HEK293 (cell line): ENCODE measurements at regions not wholly inside any gene's neighbourhood (a gene's known extent, or its start where the extent isn't known, plus 50 kb on each side); places are given as distances from the start of the nearest gene placed in this dataset.

Experiments used
- CTCF ChIA-PET: fragments of 350-600 bp; formaldehyde crosslinking; extraction: SDS; loops from one replicate; lab custom pipeline; 2021; ENCODE audit warnings: antibody characterized with exemption; lab: Yijun Ruan, JAX
- POLR2A ChIA-PET: fragments of 300-600 bp; formaldehyde crosslinking; extraction: SDS; loops from one replicate; lab custom pipeline; 2020; ENCODE audit warnings: antibody characterized with exemption, inconsistent platforms; lab: Yijun Ruan, JAX
- H3K27ac ChIP-seq: fragments of 200-500 bp; sonication (Bioruptor generic); 2 replicates; pipeline ENCODE4 v1.5.1; 2014; ENCODE audit warnings: low read depth, low read length, control low read depth, inconsistent platforms; ENCODE audit errors: extremely low read depth
- H3K36me3 ChIP-seq, 2 experiments: fragments of 200-500 bp in 1 of 2; sonication (Bioruptor generic) in 1 of 2; 1 replicate in 1 of 2; 2 replicates in 1 of 2; pipeline ENCODE4 v1.5.1; 2014 to 2017; ENCODE audit warnings: inconsistent platforms in 2 of 2, low read length in 2 of 2; ENCODE audit not compliant: control insufficient read depth in 2 of 2, insufficient read depth in 1 of 2
- H3K4me1 ChIP-seq: fragments of 200-500 bp; sonication (Bioruptor generic); 2 replicates; pipeline ENCODE4 v1.5.1; 2014; ENCODE audit warnings: mild to moderate bottlenecking, low read length, inconsistent platforms; ENCODE audit not compliant: control insufficient read depth, insufficient read depth
- H3K4me3 ChIP-seq: 2 replicates; pipeline ENCODE4 v1.5.1; 2011; ENCODE audit warnings: low read depth, mild to moderate bottlenecking, control low read depth, low read length, moderate library complexity
- H3K9me3 ChIP-seq: fragments of 200-500 bp; sonication (Bioruptor generic); 2 replicates; pipeline ENCODE4 v1.5.1; 2014; ENCODE audit warnings: low read depth, low read length, inconsistent platforms; ENCODE audit not compliant: control insufficient read depth, insufficient read depth
- HIC1 ChIP-seq: fragments of 450-650 bp; formaldehyde crosslinking; IDR thresholded peaks from 2 replicates; pipeline ENCODE4 v1.5.1; 2016; ENCODE audit warnings: missing biosample characterization, missing genetic modification characterization
- KLF9 ChIP-seq: fragments of 450-650 bp; formaldehyde crosslinking; IDR thresholded peaks from 2 replicates; pipeline ENCODE4 v1.5.1; 2016; ENCODE audit warnings: missing biosample characterization, missing genetic modification characterization, low read depth
- SCRT1 ChIP-seq: fragments of 450-650 bp; formaldehyde crosslinking; IDR thresholded peaks from 2 replicates; pipeline ENCODE4 v1.5.1; 2016; ENCODE audit warnings: missing biosample characterization, missing genetic modification characterization, borderline replicate concordance
- ZBTB10 ChIP-seq: fragments of 450-650 bp; formaldehyde crosslinking; IDR thresholded peaks from 2 replicates; pipeline ENCODE4 v1.5.1; 2016; ENCODE audit warnings: missing biosample characterization, missing genetic modification characterization
- ZBTB20 ChIP-seq: fragments of 450-650 bp; formaldehyde crosslinking; IDR thresholded peaks from 2 replicates; pipeline ENCODE4 v1.5.1; 2016; ENCODE audit warnings: missing biosample characterization, missing genetic modification characterization
- ZBTB44 ChIP-seq: fragments of 450-650 bp; IDR thresholded peaks from 2 replicates; pipeline ENCODE4 v1.5.1; 2018; ENCODE audit warnings: missing biosample characterization, mild to moderate bottlenecking, missing genetic modification characterization
- ZFP3 ChIP-seq: fragments of 450-650 bp; formaldehyde crosslinking; IDR thresholded peaks from 2 replicates; pipeline ENCODE4 v1.5.1; 2016; ENCODE audit warnings: low read depth, missing biosample characterization, missing genetic modification characterization
- ZIC2 ChIP-seq: fragments of 450-650 bp; formaldehyde crosslinking; IDR thresholded peaks from 2 replicates; pipeline ENCODE4 v1.5.1; 2016; ENCODE audit warnings: missing biosample characterization, missing genetic modification characterization
- ZNF10 ChIP-seq: fragments of 450-650 bp; formaldehyde crosslinking; IDR thresholded peaks from 2 replicates; pipeline ENCODE4 v1.5.1; 2017; ENCODE audit warnings: missing biosample characterization, missing genetic modification characterization
- ZNF350 ChIP-seq: fragments of 450-650 bp; formaldehyde crosslinking; IDR thresholded peaks from 2 replicates; pipeline ENCODE4 v1.5.0; 2017; ENCODE audit warnings: missing biosample characterization, mild to moderate bottlenecking, missing genetic modification characterization
- ZNF707 ChIP-seq: fragments of 450-650 bp; formaldehyde crosslinking; IDR thresholded peaks from 2 replicates; pipeline ENCODE4 v1.5.1; 2016; ENCODE audit warnings: missing biosample characterization, missing genetic modification characterization
- ZSCAN18 ChIP-seq: fragments of 450-650 bp; formaldehyde crosslinking; IDR thresholded peaks from 2 replicates; pipeline ENCODE4 v1.5.1; 2016; ENCODE audit warnings: missing biosample characterization, missing genetic modification characterization

- no peak for TF ChIP-seq HIC1 (tag by site-specific recombination)
These were observed 2684.3 kb upstream of the PCDH20 start (continued) for GRCh38 chr13:64099994-64100393.

GRCh38 chr13:64090311-64090710, 2674.7 kb upstream of the PCDH20 start:
- H3K4me3 ChIP-seq = no peak overlapping the region
- H3K9me3 ChIP-seq = no peaks in the 10 kb centered on the region
- CTCF ChIA-PET = no interaction called here
- TF ChIP-seq ZFP3 = no peak
- no peak for TF ChIP-seq ZBTB44 (tag by site-specific recombination)
- TF ChIP-seq ZBTB20 (tag by site-specific recombination) = no peak
- POLR2A ChIA-PET = no interaction called here
- H3K27ac ChIP-seq = no peak overlapping the region
- no peaks in the 10 kb centered on the region for H3K4me1 ChIP-seq
- no peaks in the 10 kb centered on the region for H3K36me3 ChIP-seq

GRCh38 chr13:64088491-64088890, 2672.8 kb upstream of the PCDH20 start:
- Histone ChIP-seq H3K4me1 (no peaks in the 10 kb centered on the region), H3K4me3 (no peak overlapping the region), H3K9me3 (no peaks in the 10 kb centered on the region), H3K36me3 (no peaks in the 10 kb centered on the region)
- ChIA-PET CTCF (no interaction called here), POLR2A (no interaction called here)
- TF ChIP-seq ZNF10 (tag by site-specific recombination) (no peak), ZNF707 (no peak), ZBTB10 (tag by site-specific recombination) (no peak), ZIC2 (no peak), ZSCAN18 (tag by site-specific recombination) (no peak), SCRT1 (no peak), KLF9 (tag by site-specific recombination) (no peak), ZNF350 (no peak), HIC1 (tag by site-specific recombination) (no peak)
- TF ChIP-seq, all 188 proteins: peak for 0
- no peak overlapping the region for H3K27ac ChIP-seq
